NCI-H82 (cell line): ENCODE measurements at regions not wholly inside any gene's neighbourhood (a gene's known extent, or its start where the extent isn't known, plus 50 kb on each side); places are given as distances from the start of the nearest gene placed in this dataset.
A peak's percentile ranks its signal among the peaks of the same experiment; 100 is the strongest.

Experiments
- DNase-seq: peaks from one replicate; lab custom pipeline; 2025; lab: John Stamatoyannopoulos, UW

- no peak for DNase-seq
Measured at GRCh38 chr9:108099854-108100253, 610.3 kb upstream of the KLF4 start.

DNA sequence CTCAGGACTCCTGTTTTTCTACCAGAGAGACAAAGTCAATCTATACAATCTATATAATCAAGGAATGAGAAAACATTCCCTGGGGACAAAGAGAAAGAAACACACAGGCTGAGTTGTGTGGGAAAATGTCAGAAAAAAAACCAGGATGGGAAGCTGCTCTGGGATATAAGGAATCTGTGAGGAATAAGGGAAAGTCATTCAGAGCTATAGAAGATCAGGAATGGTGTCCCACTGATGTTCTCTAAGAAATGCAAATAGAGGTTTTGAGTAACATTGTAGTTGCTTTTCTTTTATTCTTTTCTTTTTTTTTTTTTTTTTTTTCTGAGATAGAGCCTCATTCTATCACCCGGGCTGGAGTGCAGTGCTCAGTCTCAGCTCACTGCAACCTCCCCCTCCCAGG lies 605.9 kb upstream of the KLF4 start:
- no peak for DNase-seq

DNA sequence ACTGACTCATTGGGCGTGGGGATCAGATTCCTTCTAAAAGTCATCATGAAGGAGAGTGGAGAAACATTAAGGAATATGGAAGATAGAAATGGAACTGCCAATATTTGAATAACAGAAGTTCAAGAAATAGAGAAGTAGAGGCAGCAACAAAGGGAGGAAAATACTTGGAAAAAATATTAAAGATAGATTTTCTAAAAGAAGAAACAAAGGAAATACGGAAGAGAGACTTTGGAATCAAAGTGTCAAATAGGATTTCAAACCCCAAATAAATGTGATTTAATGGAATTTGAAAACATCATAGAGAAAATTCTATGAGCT lies 605.1 kb upstream of the KLF4 start:
- no peak for DNase-seq

DNA sequence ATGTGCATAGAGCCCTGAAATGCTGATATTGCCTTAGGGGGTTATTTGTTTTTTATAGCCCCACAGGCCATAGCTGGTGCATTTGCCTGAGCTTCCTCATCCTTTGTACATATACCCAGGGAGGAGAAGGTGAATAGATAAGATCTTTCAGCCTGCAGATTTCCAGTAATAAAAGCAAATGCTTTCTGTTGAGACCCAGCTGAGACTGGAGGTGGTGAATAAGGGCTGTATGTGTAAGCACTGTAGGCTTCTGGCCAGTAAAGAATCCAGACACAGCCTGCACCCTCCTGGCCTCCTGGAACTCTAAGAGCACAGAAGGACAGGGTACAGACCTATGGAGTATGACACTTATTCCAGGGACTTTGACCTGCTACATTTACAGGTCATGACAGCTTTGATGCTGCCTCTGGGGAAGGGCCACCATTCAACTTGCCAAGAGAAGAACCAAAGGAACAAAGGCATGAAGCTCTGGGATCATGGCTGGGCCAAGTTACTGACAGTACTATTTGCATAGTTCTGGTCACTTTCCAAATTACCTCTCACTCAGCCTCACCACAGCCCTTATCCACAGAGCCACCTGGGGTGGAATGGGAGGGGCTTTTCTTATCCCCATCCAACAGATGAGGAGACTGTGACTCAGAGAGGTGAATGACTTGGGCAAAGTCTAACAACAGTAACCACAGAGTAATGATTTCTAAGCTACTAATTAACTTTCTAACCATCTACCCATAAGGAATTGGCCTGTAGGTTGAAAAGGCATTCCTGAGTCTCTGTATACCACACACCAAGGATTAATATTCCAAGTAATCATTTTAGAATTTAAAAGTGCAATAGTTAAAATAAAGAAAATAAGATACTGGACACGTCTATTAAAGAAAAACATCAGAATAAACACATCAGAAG lies 604.5 kb upstream of the KLF4 start:
- no peak for DNase-seq

GRCh38 chr9:108088916-108089315 lies 599.3 kb upstream of the KLF4 start:
- DNase-seq = no peak

- DNase-seq = no peak
Measured at GRCh38 chr9:108087781-108088180, 598.2 kb upstream of the KLF4 start.

DNA sequence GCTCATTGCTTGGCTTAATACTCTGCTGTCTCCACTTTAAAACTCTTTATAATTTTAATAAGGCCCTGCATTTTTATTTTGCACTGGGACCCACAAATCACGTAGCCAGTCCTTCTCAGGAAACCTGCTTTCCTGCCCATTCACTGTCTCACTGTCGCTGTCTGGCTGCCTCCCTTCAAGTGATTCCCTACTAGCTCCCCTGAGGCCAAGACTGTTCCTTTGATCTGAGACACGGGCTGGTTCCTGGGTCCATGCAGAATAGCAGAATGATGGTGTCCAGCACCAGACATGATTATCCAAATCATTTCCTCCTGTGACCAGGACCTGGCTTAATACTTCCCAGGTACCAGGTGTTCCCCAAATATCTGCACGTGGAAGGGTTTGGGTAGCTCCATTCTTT lies 597.1 kb upstream of the KLF4 start:
- no peak for DNase-seq

- DNase-seq = no peak
Measured at GRCh38 chr9:108085294-108085693, 595.7 kb upstream of the KLF4 start.

- DNase-seq = no peak
Measured at GRCh38 chr9:108083796-108084352, 594.3 kb upstream of the KLF4 start.

DNA sequence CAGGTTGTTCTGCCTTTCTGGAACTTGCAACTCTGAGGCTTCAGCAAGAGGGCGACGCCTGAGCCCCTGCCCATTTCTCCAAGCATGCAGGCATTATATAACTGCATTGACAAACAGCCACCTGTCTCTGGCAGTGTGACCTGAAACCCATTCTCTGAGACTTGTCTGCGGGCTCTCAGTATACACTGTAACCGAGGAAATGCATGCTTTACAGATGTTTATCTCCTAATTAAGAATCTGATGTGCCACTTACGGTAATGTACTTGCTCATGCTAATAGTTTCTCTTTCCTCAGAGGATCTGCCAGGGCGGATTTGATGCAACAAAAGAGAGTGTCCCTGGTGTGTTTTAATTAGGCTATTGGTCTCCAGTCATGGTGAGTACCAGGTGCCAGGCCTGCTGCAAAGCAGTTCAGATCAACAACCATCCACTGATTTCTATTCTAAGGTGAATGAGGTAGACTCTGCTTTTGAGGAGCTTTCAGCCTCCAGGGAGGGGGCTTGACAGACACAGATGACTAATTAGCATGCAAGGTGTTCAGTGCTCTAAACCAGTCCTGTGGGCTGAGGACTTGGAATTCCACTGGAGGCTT lies 593.7 kb upstream of the KLF4 start:
- peak; percentile 21 for DNase-seq

DNA sequence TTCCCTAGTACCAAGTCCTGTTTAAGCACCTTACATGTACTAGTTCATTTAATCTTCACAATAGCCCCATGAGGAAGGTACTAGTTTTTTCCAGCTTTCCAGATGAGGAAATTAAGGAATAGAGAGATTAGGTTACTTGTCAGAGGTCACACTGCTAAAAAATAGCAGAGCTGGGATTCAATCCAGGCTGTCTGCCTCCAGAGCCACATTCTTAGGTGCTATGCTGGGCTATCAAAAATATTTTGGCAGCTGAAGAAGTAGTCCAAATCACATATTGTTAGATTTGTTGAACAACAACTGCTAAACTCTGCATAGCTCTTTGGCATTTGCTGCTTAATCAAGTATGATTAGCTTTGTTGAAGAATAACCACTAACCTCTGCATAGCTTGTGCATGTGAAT lies 591.5 kb upstream of the KLF4 start:
- DNase-seq = no peak

GRCh38 chr9:108080285-108080684 lies 590.7 kb upstream of the KLF4 start:
- DNase-seq = no peak

DNA sequence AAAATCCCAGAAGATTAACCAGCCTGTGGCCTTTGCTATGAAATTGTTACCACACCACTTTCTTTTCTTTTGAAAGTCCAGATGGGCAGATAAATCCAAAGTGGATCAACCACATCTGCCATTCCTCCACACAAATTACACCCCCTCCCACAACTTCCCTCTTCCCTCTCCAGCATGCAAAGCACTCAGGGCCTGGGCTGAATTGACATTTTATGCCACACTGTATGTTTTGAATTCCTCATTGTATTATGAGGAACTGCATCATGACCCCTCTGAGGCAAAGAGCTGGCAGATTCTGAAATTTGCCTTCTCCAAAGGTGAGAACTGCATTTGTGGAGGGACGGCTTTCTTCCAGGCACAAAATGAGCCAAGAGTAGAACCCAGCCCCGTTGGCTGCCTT lies 589.2 kb upstream of the KLF4 start:
- peak; percentile 55 for DNase-seq

- DNase-seq = no peak
Measured at GRCh38 chr9:108078375-108078774, 588.8 kb upstream of the KLF4 start.

DNA sequence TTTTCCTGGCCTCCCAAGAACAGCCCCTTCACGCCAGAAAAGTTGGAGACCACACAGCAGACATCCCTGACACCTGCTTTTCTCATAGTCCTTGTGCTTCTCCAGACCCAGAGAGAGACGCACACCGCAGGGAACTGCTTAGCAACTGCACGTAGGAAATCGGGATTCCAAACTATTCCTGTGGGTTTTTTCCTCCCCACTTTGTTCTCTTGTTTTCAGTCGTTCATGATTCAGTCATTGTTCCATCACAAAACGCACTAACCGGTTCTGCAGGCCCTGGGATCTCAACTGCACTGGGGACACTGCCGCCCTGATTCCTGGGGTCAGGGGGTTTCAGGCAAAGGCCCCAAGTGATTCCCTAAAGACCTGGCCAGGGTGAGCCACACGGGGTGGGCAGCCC lies 588.0 kb upstream of the KLF4 start:
- DNase-seq = no peak

GRCh38 chr9:108074900-108075299 lies 585.3 kb upstream of the KLF4 start:
- no peak for DNase-seq

GRCh38 chr9:108073823-108074222 lies 584.3 kb upstream of the KLF4 start:
- no peak for DNase-seq

DNA sequence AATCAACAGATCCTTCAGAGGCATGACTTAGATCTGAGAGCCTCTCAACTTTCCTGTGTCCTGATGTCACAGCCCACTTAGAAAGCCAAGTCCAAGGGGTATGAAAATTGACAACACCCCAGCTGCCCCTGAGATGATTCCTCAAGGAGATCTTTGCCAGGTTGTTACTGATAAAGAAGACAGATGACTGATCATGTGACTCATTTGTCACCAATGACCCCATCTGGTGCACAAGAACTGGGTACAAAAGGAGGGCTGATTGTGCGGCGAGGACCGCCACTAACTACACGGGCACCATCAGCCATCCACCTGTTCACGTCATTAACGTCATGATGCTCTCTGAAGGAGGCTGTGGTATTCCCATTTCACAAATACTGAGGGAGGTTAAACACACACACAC lies 583.2 kb upstream of the KLF4 start:
- no peak for DNase-seq

GRCh38 chr9:108070861-108071260 lies 581.3 kb upstream of the KLF4 start:
- DNase-seq = no peak

DNA sequence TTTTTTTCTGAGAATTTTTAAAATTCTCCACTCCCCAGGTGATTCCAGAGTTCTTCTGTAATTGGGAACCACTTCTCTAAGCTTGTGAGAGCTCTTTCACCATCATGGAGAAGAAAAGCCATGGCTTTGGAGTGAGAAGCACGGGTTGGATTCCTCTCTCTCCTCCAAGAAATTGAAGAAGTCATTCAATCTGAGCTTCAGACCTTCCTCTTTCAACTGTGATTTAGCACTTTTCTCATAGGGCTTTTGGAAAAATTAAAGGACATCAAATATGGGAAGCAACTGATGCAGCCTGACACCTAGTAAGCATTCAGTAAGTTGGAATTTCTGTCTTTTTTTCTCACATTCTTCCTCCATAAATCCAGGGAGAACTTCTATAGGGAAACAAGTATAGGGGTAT lies 580.4 kb upstream of the KLF4 start:
- no peak for DNase-seq

- no peak for DNase-seq
Measured at GRCh38 chr9:108062680-108063079, 573.1 kb upstream of the KLF4 start.

GRCh38 chr9:108060175-108060574 lies 570.6 kb upstream of the KLF4 start:
- peak; percentile 1 for DNase-seq

GRCh38 chr9:108058135-108058814 lies 568.7 kb upstream of the KLF4 start:
- DNase-seq = no peak
